ENCODE measurements at regions not wholly inside any gene's neighbourhood (a gene's known extent, or its start where the extent isn't known, plus 50 kb on each side); places are given as distances from the start of the nearest gene placed in this dataset.
"Not testable (repeated sequence)": the region's sequence is repeated elsewhere in the genome, so short reads cannot be mapped to it uniquely, and the experiment has no call there.

- no peak for DNase-seq
Measured at GRCh38 chr1:118445156-118445555, 260.1 kb upstream of the SPAG17 start.

- no peak for DNase-seq
Measured at GRCh38 chr1:118442214-118442613, 257.2 kb upstream of the SPAG17 start.

GRCh38 chr1:118437664-118438063 is 252.6 kb upstream of the SPAG17 start:
- DNase-seq, result no peak

GRCh38 chr1:118429856-118430255 is 244.8 kb upstream of the SPAG17 start:
- no peak for DNase-seq

- no peak for DNase-seq
Measured at GRCh38 chr1:118421868-118422350, 236.9 kb upstream of the SPAG17 start.

- DNase-seq, result no peak
Measured at GRCh38 chr1:118404024-118404423, 219.0 kb upstream of the SPAG17 start.

GRCh38 chr1:118397496-118397859 is 212.4 kb upstream of the SPAG17 start:
- DNase-seq, result no peak

GRCh38 chr1:118396829-118397495 is 211.9 kb upstream of the SPAG17 start:
- no peak for DNase-seq

GRCh38 chr1:118396279-118396678 is 211.3 kb upstream of the SPAG17 start:
- no peak for DNase-seq

GRCh38 chr1:118395430-118395991 is 210.5 kb upstream of the SPAG17 start:
- no peak for DNase-seq

- no peak for DNase-seq
Measured at GRCh38 chr1:118390955-118391354, 205.9 kb upstream of the SPAG17 start.

GRCh38 chr1:118388301-118388959 is 203.4 kb upstream of the SPAG17 start:
- no peak for DNase-seq

GRCh38 chr1:118381197-118381869 is 196.3 kb upstream of the SPAG17 start:
- DNase-seq, result no peak

- not testable (repeated sequence) for DNase-seq
Measured at GRCh38 chr1:118377183-118377582, 192.2 kb upstream of the SPAG17 start.

GRCh38 chr1:118371612-118372011 is 186.6 kb upstream of the SPAG17 start:
- DNase-seq, result no peak

GRCh38 chr1:118370861-118371260 is 185.8 kb upstream of the SPAG17 start:
- no peak for DNase-seq

- no peak for DNase-seq
Measured at GRCh38 chr1:118366286-118366685, 181.3 kb upstream of the SPAG17 start.

- no peak for DNase-seq
Measured at GRCh38 chr1:118364882-118365281, 179.9 kb upstream of the SPAG17 start.

GRCh38 chr1:118363396-118363795 is 178.4 kb upstream of the SPAG17 start:
- no peak for DNase-seq

- DNase-seq, result no peak
Measured at GRCh38 chr1:118360817-118361216, 175.8 kb upstream of the SPAG17 start.

GRCh38 chr1:118346936-118347335 is 161.9 kb upstream of the SPAG17 start:
- DNase-seq, result no peak

- no peak for DNase-seq
Measured at GRCh38 chr1:118340928-118341910, 156.2 kb upstream of the SPAG17 start.

All from activated CD4-positive, alpha-beta T cell treated with anti-CD3 and anti-CD28 coated beads, Interleukin-2, Interleukin-6, amounts not matched to agents 100 ng/mL and 50 ng/mL, durations not matched to agents 16 hours and 8 hours (primary cell).